Esophagus muscularis mucosa (tissue), 4 donors: ENCODE measurements at regions not wholly inside any gene's neighbourhood (a gene's known extent, or its start where the extent isn't known, plus 50 kb on each side); places are given as distances from the start of the nearest gene placed in this dataset.

Source experiments
- DNase-seq: peaks from one replicate; pipeline ENCODE4 v3.0.0-alpha.2; 2017; ENCODE audit errors: extremely low spot score
- H3K27ac ChIP-seq, 4 donors: fragments of 200-600 bp; sonication (generic); replicated peaks in 1 of 4; 1 replicate in 3 of 4; 2 replicates in 1 of 4; pipeline ENCODE4 v1.5.1; 2016 to 2019; ENCODE audit warnings: mild to moderate bottlenecking in 1 of 4
- H3K27me3 ChIP-seq, 4 donors: fragments of 200-600 bp; sonication (generic); one replicate each; pipeline versions ENCODE4 v1.5.1 to v1.6.0; 2016 to 2019
- H3K36me3 ChIP-seq, 4 donors: fragments of 200-600 bp; sonication (generic); one replicate each; pipeline ENCODE4 v1.5.1; 2016 to 2019
- H3K4me1 ChIP-seq, 4 donors: fragments of 200-600 bp; sonication (generic); one replicate each; pipeline ENCODE4 v1.5.1; 2016 to 2019
- H3K4me3 ChIP-seq, 4 donors: fragments of 200-600 bp; sonication (generic); 1 replicate in 2 of 4; 2 replicates in 2 of 4; pipeline ENCODE4 v1.5.1; 2016 to 2019; ENCODE audit warnings: mild to moderate bottlenecking in 4 of 4, moderate library complexity in 1 of 4
- H3K9me3 ChIP-seq, 4 donors: fragments of 200-600 bp; sonication (generic); 1 replicate in 3 of 4; 2 replicates in 1 of 4; pipeline ENCODE4 v1.5.1; 2016 to 2019
- CTCF ChIP-seq, 3 experiments: fragments of 200-600 bp in 2 of 3; fragments of 450-650 bp in 1 of 3; sonication (generic) in 2 of 3; IDR thresholded peaks; one replicate each; pipeline ENCODE4 v1.5.1; 2017 to 2019; ENCODE audit warnings: antibody characterized with exemption in 3 of 3, mild to moderate bottlenecking in 2 of 3, moderate library complexity in 1 of 3
- EP300 ChIP-seq: sonication (generic); formaldehyde crosslinking; IDR thresholded peaks from one replicate; pipeline ENCODE4 v1.6.1; 2017; ENCODE audit warnings: antibody characterized with exemption
- POLR2A ChIP-seq: fragments of 450-650 bp; IDR thresholded peaks from one replicate; pipeline ENCODE4 v1.6.1; 2017; ENCODE audit warnings: antibody characterized with exemption, moderate library complexity, mild to moderate bottlenecking, low read depth
- POLR2AphosphoS5 ChIP-seq, 2 donors: sonication (generic); formaldehyde crosslinking; IDR thresholded peaks; one replicate each; pipeline ENCODE4 v1.6.1; 2017; ENCODE audit warnings: antibody characterized with exemption in 2 of 2
- WGBS: methylation state at CpG from one replicate; pipeline ENCODE4 v1.1.5; 2018; 5-methylcytosine and 5-hydroxymethylcytosine counted together
- intact Hi-C: fragments of 100-400 bp; cut with DNase I; formaldehyde crosslinking; loops from one replicate; pipeline ENCODE4 v1.15.1; 2023

- TF ChIP-seq CTCF (IDR thresholded peaks at IDR 0.05), result no peak
- no peak for TF ChIP-seq POLR2AphosphoS5 (IDR thresholded peaks at IDR 0.05)
- no peak for TF ChIP-seq EP300
- no peak for TF ChIP-seq POLR2A
- Histone ChIP-seq H3K27me3 (no peaks in the 10 kb centered on the region), H3K9me3 (no peaks in the 10 kb centered on the region), H3K27ac (no peak overlapping the region), H3K4me3 (no peak overlapping the region), H3K36me3 (no peaks in the 10 kb centered on the region), H3K4me1 (no peaks in the 10 kb centered on the region)
- no peak for DNase-seq
- 79% methylated on average over 7 of the region's 7 CpGs for WGBS
- intact Hi-C loops, result no loop called here
Measured at GRCh38 chr16:6884002-6884401, 448.6 kb upstream of the RBFOX1 start.

DNA sequence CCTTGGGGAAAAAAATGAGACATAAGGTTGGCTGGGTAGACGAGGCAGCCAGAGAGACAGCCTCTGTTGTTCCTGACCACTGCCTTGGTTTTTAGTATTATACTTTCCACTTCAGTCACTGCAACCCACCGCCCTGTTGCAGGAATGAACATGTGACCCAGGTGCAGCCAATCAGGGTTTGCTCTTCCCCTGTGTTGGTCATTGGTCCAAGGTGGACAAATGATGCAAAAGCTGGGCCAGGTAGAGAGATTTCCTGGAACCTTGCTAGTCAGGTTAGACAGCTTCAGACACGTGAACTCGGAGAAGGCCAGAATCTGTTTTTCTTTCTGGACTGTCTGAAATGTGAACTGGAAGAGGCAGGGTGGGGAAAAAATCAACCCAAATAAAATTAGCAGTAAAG lies 452.4 kb upstream of the RBFOX1 start:
- WGBS, result 71% methylated on average over 4 of the region's 4 CpGs
- H3K27me3 ChIP-seq, result no peaks in the 10 kb centered on the region
- TF ChIP-seq CTCF (IDR thresholded peaks at IDR 0.05) (no peak), EP300 (no peak), POLR2AphosphoS5 (IDR thresholded peaks at IDR 0.05) (no peak), POLR2A (no peak)
- H3K4me1 ChIP-seq, result no peaks in the 10 kb centered on the region
- no peak overlapping the region for H3K27ac ChIP-seq
- no peaks in the 10 kb centered on the region for H3K36me3 ChIP-seq
- H3K9me3 ChIP-seq, result no peaks in the 10 kb centered on the region
- intact Hi-C loops, result no loop called here
- DNase-seq, result no peak
- no peak overlapping the region for H3K4me3 ChIP-seq

- TF ChIP-seq POLR2AphosphoS5 (IDR thresholded peaks at IDR 0.05) (no peak), CTCF (IDR thresholded peaks at IDR 0.05) (no peak), POLR2A (no peak), EP300 (no peak)
- Histone ChIP-seq H3K4me1 (no peaks in the 10 kb centered on the region), H3K27me3 (no peaks in the 10 kb centered on the region), H3K9me3 (no peaks in the 10 kb centered on the region), H3K4me3 (no peak overlapping the region), H3K27ac (no peak overlapping the region), H3K36me3 (no peaks in the 10 kb centered on the region)
- 78% methylated on average over 5 of the region's 5 CpGs for WGBS
- intact Hi-C loops, result no loop called here
- DNase-seq, result no peak
Measured at GRCh38 chr16:6864671-6865070, 468.0 kb upstream of the RBFOX1 start.

- WGBS, result 65% methylated on average over 4 of the region's 4 CpGs
- no peak overlapping the region for H3K4me3 ChIP-seq
- no peak overlapping the region for H3K27ac ChIP-seq
- no peaks in the 10 kb centered on the region for H3K36me3 ChIP-seq
- no peaks in the 10 kb centered on the region for H3K9me3 ChIP-seq
- no peak for DNase-seq
- intact Hi-C loops, result no loop called here
- no peaks in the 10 kb centered on the region for H3K4me1 ChIP-seq
- TF ChIP-seq EP300 (no peak), POLR2AphosphoS5 (IDR thresholded peaks at IDR 0.05) (no peak), POLR2A (no peak), CTCF (IDR thresholded peaks at IDR 0.05) (no peak)
- H3K27me3 ChIP-seq, result no peaks in the 10 kb centered on the region
Measured at GRCh38 chr16:6864244-6864643, 468.4 kb upstream of the RBFOX1 start.

DNA sequence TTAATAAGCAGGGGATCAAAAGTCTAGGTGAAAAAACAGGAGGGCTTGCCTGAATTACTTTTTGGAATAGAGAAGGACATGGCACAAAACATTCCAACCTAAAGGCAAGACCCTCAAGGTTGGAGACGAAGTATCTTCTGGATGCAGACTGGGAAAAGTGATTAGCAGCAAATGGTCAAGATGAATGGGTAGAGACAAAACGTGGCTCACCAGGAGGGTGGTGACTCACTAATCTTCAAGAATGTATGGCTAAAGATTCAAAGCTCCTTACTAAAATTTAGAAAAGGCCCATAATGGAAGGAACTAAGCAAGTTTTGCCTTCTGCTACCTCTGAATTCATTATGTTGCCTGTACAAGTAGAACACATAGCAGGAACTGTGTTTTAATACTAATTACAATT lies 469.5 kb upstream of the RBFOX1 start:
- Histone ChIP-seq H3K36me3 (no peaks in the 10 kb centered on the region), H3K4me1 (no peaks in the 10 kb centered on the region), H3K4me3 (no peak overlapping the region), H3K9me3 (no peaks in the 10 kb centered on the region), H3K27ac (no peak overlapping the region), H3K27me3 (no peaks in the 10 kb centered on the region)
- intact Hi-C loops, result no loop called here
- WGBS, result 25% methylated on average over 2 of the region's 2 CpGs
- DNase-seq, result no peak
- TF ChIP-seq EP300 (no peak), POLR2AphosphoS5 (IDR thresholded peaks at IDR 0.05) (no peak), POLR2A (no peak), CTCF (IDR thresholded peaks at IDR 0.05) (no peak)
